ENCODE measurements at regions not wholly inside any gene's neighbourhood (a gene's known extent, or its start where the extent isn't known, plus 50 kb on each side); places are given as distances from the start of the nearest gene placed in this dataset.

GRCh38 chr20:51888291-51888690 lies 86.0 kb upstream of the SALL4 start:
- H3K9me3 Mint-ChIP-seq, result no peaks in the 10 kb centered on the region
- H3K27me3 Mint-ChIP-seq, result peaks cover 4% of the 10 kb centered on the region
- intact Hi-C loops (cut with DNase I, micrococcal nuclease), result no loop called here
- H3K36me3 Mint-ChIP-seq (ENCODE audit: low read depth), result no peaks in the 10 kb centered on the region
- H3K4me1 ChIP-seq (ENCODE audit: insufficient read depth, low read length), result no peaks in the 10 kb centered on the region
- CTCF ChIA-PET, result no interaction called here
- H3K4me3 Mint-ChIP-seq, result no peak overlapping the region
- no peaks in the 10 kb centered on the region for H3K27me3 ChIP-seq (ENCODE audit: control insufficient read depth in 1 of 2, insufficient read depth in 2 of 2, low read length in 2 of 2)
- H3K27ac ChIP-seq (ENCODE audit: low read depth in 1 of 2, low read length in 2 of 2), result no peak overlapping the region
- ATAC-seq (ENCODE audit: poor library complexity), result no peak
- TF ChIP-seq CTCF (IDR thresholded peaks at IDR 0.05), result no peak
- no peaks in the 10 kb centered on the region for H3K36me3 ChIP-seq (ENCODE audit: insufficient read depth, low read length)
- no peak for DNase-seq
- H3K27ac Mint-ChIP-seq, result no peak overlapping the region
- POLR2A ChIA-PET, result no interaction called here
- no peaks in the 10 kb centered on the region for H3K4me1 Mint-ChIP-seq (ENCODE audit: low read depth)
- H3K4me3 ChIP-seq (ENCODE audit: low read length), result no peak overlapping the region
- H3K9me3 ChIP-seq (ENCODE audit: control insufficient read depth in 1 of 2, insufficient read depth in 1 of 2, low read length in 2 of 2), result no peaks in the 10 kb centered on the region

- DNase-seq (no peak), ATAC-seq (ENCODE audit: poor library complexity) (no peak)
- H3K4me3 Mint-ChIP-seq, result no peak overlapping the region
- ChIA-PET POLR2A (no interaction called here), CTCF (no interaction called here)
- no peaks in the 10 kb centered on the region for H3K4me1 Mint-ChIP-seq (ENCODE audit: low read depth)
- H3K27ac ChIP-seq (ENCODE audit: low read depth in 1 of 2, low read length in 2 of 2), result no peak overlapping the region
- no peaks in the 10 kb centered on the region for H3K9me3 Mint-ChIP-seq
- peaks cover 5% of the 10 kb centered on the region for H3K27me3 Mint-ChIP-seq
- no peak overlapping the region for H3K27ac Mint-ChIP-seq
- H3K27me3 ChIP-seq (ENCODE audit: control insufficient read depth in 1 of 2, insufficient read depth in 2 of 2, low read length in 2 of 2), result peaks cover 0 to 2% of the 10 kb centered on the region in 2 experiments
- H3K4me3 ChIP-seq (ENCODE audit: low read length), result no peak overlapping the region
- no peaks in the 10 kb centered on the region for H3K4me1 ChIP-seq (ENCODE audit: insufficient read depth, low read length)
- H3K36me3 ChIP-seq (ENCODE audit: insufficient read depth, low read length), result no peaks in the 10 kb centered on the region
- peaks cover 0 to 4% of the 10 kb centered on the region in 2 experiments for H3K9me3 ChIP-seq (ENCODE audit: control insufficient read depth in 1 of 2, insufficient read depth in 1 of 2, low read length in 2 of 2)
- H3K36me3 Mint-ChIP-seq (ENCODE audit: low read depth), result no peaks in the 10 kb centered on the region
- no peak for TF ChIP-seq CTCF (IDR thresholded peaks at IDR 0.05)
- intact Hi-C loops (cut with DNase I, micrococcal nuclease), result no loop called here
Observed at GRCh38 chr20:51886891-51887608, 84.7 kb upstream of the SALL4 start.

DNA sequence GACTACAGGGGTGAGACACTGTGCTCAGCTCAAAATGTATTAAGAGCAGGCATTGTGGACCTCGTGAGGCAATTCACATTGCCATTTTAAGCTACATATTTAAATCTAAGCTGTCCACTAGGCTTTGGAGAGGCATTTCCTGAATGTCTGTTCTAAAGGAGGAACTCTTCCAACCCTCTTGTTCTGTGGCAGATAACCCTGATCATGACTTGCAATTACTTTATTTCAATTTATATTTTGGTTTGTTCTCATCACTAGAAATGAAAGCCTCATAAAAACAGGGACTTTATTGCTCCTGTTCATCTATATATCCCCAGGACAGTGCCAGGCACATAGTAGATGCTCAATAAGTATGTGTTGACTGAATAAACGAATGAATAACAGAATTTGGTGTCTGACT lies 84.0 kb upstream of the SALL4 start:
- no peaks in the 10 kb centered on the region for H3K36me3 ChIP-seq (ENCODE audit: insufficient read depth, low read length)
- POLR2A ChIA-PET, result no interaction called here
- no peak overlapping the region for H3K4me3 ChIP-seq (ENCODE audit: low read length)
- H3K9me3 Mint-ChIP-seq, result no peaks in the 10 kb centered on the region
- peaks cover 0 to 6% of the 10 kb centered on the region in 2 experiments for H3K9me3 ChIP-seq (ENCODE audit: control insufficient read depth in 1 of 2, insufficient read depth in 1 of 2, low read length in 2 of 2)
- H3K4me3 Mint-ChIP-seq, result no peak overlapping the region
- no peak overlapping the region for H3K27ac Mint-ChIP-seq
- CTCF ChIA-PET, result no interaction called here
- peaks cover 0 to 2% of the 10 kb centered on the region in 2 experiments for H3K27me3 ChIP-seq (ENCODE audit: control insufficient read depth in 1 of 2, insufficient read depth in 2 of 2, low read length in 2 of 2)
- H3K27me3 Mint-ChIP-seq, result peaks cover 7% of the 10 kb centered on the region
- TF ChIP-seq CTCF (IDR thresholded peaks at IDR 0.05), result no peak
- no peaks in the 10 kb centered on the region for H3K36me3 Mint-ChIP-seq (ENCODE audit: low read depth)
- H3K4me1 Mint-ChIP-seq (ENCODE audit: low read depth), result no peaks in the 10 kb centered on the region
- H3K27ac ChIP-seq (ENCODE audit: low read depth in 1 of 2, low read length in 2 of 2), result no peak overlapping the region
- DNase-seq, result no peak
- intact Hi-C loops (cut with DNase I, micrococcal nuclease), result no loop called here
- H3K4me1 ChIP-seq (ENCODE audit: insufficient read depth, low read length), result no peaks in the 10 kb centered on the region
- ATAC-seq (ENCODE audit: poor library complexity), result no peak
